AG04449 (cell line): ENCODE measurements at regions not wholly inside any gene's neighbourhood (a gene's known extent, or its start where the extent isn't known, plus 50 kb on each side); places are given as distances from the start of the nearest gene placed in this dataset.

ENCODE experiments used
- CTCF ChIA-PET: fragments of 350-600 bp; formaldehyde crosslinking; extraction: SDS; loops from one replicate; lab custom pipeline; 2021; ENCODE audit warnings: antibody characterized with exemption; lab: Yijun Ruan, JAX
- POLR2A ChIA-PET: fragments of 400-600, 350-600 bp; formaldehyde crosslinking; extraction: SDS; loops from one replicate; lab custom pipeline; 2020; ENCODE audit warnings: antibody characterized with exemption, inconsistent platforms; lab: Yijun Ruan, JAX
- DNase-seq: peaks from one replicate; pipeline ENCODE4 v3.0.0-alpha.2; 2010; ENCODE audit warnings: low read depth, low spot score
- H3K4me3 ChIP-seq: 2 replicates; pipeline ENCODE4 v1.5.1; 2011; ENCODE audit warnings: low read depth, mild to moderate bottlenecking, control low read depth, low read length
- CTCF ChIP-seq: IDR thresholded peaks from one replicate; pipeline ENCODE4 v1.5.1; 2011; ENCODE audit warnings: mild to moderate bottlenecking, moderate library complexity, low read length, control low read depth, inconsistent platforms; ENCODE audit not compliant: insufficient read depth; ENCODE audit errors: missing control alignments

GRCh38 chr10:8979976-8980375 lies 925.5 kb downstream of the GATA3 start:
- H3K4me3 ChIP-seq: no peak overlapping the region
- ChIA-PET CTCF (no interaction called here), POLR2A (no interaction called here)
- no peak for DNase-seq
- no peak for TF ChIP-seq CTCF

- no peak for DNase-seq
- TF ChIP-seq CTCF: no peak
- ChIA-PET CTCF (no interaction called here), POLR2A (no interaction called here)
- H3K4me3 ChIP-seq: no peak overlapping the region
Measured at GRCh38 chr10:8981277-8981676, 926.8 kb downstream of the GATA3 start.

- ChIA-PET CTCF (no interaction called here), POLR2A (no interaction called here)
- no peak overlapping the region for H3K4me3 ChIP-seq
- no peak for DNase-seq
- no peak for TF ChIP-seq CTCF
Measured at GRCh38 chr10:8985651-8986050, 931.2 kb downstream of the GATA3 start.

DNA sequence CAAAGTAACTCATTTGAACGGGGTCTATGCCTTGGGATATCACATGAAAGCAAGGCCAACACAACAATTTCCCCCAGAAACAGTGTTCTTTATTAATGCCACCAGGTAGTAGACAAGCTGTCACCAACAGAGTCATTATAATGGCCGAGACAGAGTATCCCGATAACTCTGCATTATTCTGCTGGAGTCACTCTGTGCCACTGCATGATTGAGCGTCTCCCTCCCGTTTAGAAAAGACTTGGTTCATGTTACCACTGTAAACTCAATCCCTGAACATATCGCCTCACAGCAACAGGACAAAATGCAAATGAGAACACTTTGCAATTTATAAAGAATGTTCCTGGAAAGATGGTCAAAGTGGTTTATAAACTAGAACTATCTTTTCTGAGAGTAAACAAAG lies 932.5 kb downstream of the GATA3 start:
- H3K4me3 ChIP-seq: no peak overlapping the region
- TF ChIP-seq CTCF: no peak
- DNase-seq: no peak
- CTCF ChIA-PET: no interaction called here
- POLR2A ChIA-PET: no interaction called here

DNA sequence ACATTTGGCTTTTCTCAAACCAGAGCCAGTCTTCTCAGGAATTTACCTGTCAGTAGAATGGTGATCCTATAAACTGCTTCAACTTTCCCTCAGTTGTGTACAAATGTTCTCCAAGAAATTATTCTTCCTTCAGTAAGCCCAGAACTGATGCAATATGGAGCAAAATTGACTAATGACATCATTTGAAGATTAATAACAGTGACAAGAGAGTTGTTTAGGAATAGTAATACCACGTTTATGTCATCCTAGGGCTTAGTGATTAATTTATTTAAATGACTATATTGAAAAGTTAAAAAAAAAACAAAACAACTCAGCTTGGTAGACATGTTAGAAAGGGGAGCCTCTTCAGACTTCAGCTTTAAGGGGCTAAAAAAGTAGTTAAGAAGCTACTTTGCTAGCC lies 933.2 kb downstream of the GATA3 start:
- no peak for DNase-seq
- TF ChIP-seq CTCF: no peak
- ChIA-PET CTCF (no interaction called here), POLR2A (no interaction called here)
- H3K4me3 ChIP-seq: no peak overlapping the region

DNA sequence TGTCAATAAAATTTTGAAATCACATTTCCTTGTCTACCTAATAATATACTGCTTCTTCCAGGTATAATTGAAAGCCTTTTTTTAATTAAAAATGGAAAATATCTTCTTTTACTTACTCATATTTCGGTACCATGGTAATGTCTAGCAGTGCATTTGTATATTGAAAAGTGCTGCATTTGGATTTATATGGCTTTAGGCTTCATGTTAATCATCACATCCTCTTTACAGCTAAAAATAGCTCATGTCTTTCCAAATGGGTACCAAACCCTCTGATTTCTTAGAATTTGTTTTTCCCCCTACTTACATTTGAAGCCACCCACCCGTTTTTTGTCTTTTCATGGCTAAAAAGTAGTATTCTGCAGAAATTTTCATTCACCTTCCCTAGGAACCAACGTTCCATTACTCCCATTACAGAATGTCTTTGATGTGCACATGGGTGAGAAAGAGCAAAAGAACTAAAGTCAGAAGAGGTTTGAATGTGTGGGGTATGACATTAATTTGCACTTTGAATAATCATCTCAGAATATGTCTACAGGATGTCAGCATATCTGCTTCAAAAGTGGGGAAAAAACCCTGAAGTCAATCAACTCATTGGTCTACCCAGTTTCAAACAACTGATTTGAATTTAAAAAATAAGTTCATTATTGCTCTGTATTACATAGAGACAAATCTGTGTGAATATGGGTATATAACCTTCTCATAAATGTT lies 935.9 kb downstream of the GATA3 start:
- DNase-seq: no peak
- CTCF ChIA-PET: no interaction called here
- no peak for TF ChIP-seq CTCF
- POLR2A ChIA-PET: no interaction called here
- no peak overlapping the region for H3K4me3 ChIP-seq
